Natural killer cell (primary cell): ENCODE measurements at regions not wholly inside any gene's neighbourhood (a gene's known extent, or its start where the extent isn't known, plus 50 kb on each side); places are given as distances from the start of the nearest gene placed in this dataset.

ENCODE experiments used
- ATAC-seq, 3 donors: fragments of 150-1000 bp in 2 of 3; fragments of 200-7000 bp in 1 of 3; cut with Tn5 transposase; 1 replicate in 1 of 3; 2 replicates in 2 of 3; pipeline ENCODE4 v1.10.0; 2021; ENCODE audit warnings: mild to moderate bottlenecking in 2 of 3, moderate library complexity in 2 of 3
- DNase-seq, 2 donors: peaks; one replicate each; pipeline versions ENCODE4 v3.0.0 to v3.0.0-alpha.2; 2013 to 2021; ENCODE audit warnings: mixed read lengths in 1 of 2
- H3K27ac ChIP-seq: one replicate; pipeline ENCODE4 v1.5.1; 2013; ENCODE audit warnings: mild to moderate bottlenecking, low read length
- H3K27me3 ChIP-seq: one replicate; pipeline ENCODE4 v1.6.1; 2013; ENCODE audit warnings: low read length; ENCODE audit not compliant: control insufficient read depth, insufficient read depth
- H3K36me3 ChIP-seq: one replicate; pipeline ENCODE4 v1.6.1; 2013; ENCODE audit warnings: low read length; ENCODE audit not compliant: control insufficient read depth, insufficient read depth
- H3K4me1 ChIP-seq: one replicate; pipeline ENCODE4 v1.6.1; 2013; ENCODE audit warnings: low read length; ENCODE audit not compliant: control insufficient read depth, insufficient read depth
- H3K4me3 ChIP-seq: one replicate; pipeline ENCODE4 v1.5.1; 2013; ENCODE audit warnings: low read length
- H3K9me3 ChIP-seq: one replicate; pipeline ENCODE4 v1.6.1; 2013; ENCODE audit warnings: low read length; ENCODE audit not compliant: control insufficient read depth, insufficient read depth
- H3K27ac Mint-ChIP-seq, 2 donors: one replicate each; pipeline ENCODE4 v1.8.0; 2022; ENCODE audit warnings: mild to moderate bottlenecking in 2 of 2, mixed read lengths in 2 of 2, moderate library complexity in 1 of 2
- H3K27me3 Mint-ChIP-seq, 2 donors: one replicate each; pipeline ENCODE4 v1.8.0; 2022; ENCODE audit warnings: low read depth in 2 of 2, mixed read lengths in 2 of 2
- H3K36me3 Mint-ChIP-seq: one replicate; pipeline ENCODE4 v1.8.0; 2022; ENCODE audit warnings: mixed read lengths
- H3K4me1 Mint-ChIP-seq, 2 donors: one replicate each; pipeline ENCODE4 v1.8.0; 2022; ENCODE audit warnings: mixed read lengths in 2 of 2
- H3K4me3 Mint-ChIP-seq: one replicate; pipeline ENCODE4 v1.8.0; 2022; ENCODE audit warnings: mild to moderate bottlenecking, moderate library complexity, mixed read lengths
- H3K9me3 Mint-ChIP-seq, 2 donors: one replicate each; pipeline ENCODE4 v1.8.0; 2022; ENCODE audit warnings: mixed read lengths in 2 of 2
- WGBS: methylation state at CpG from one replicate; pipeline ENCODE4 v1.1.7; 2013; ENCODE audit warnings: missing lambda C conversion rate; ENCODE audit not compliant: insufficient coverage; 5-methylcytosine and 5-hydroxymethylcytosine counted together
- intact Hi-C: fragments of 100-400 bp; cut with micrococcal nuclease; formaldehyde crosslinking; loops from one replicate; pipeline ENCODE4 v1.14.2; 2022
- TF ChIP-seq, protein P1 (sequence below): fragments of 200-600 bp; IDR thresholded peaks from one replicate; pipeline ENCODE4 v1.8.0; 2022; ENCODE audit warnings: antibody characterized with exemption

DNA sequence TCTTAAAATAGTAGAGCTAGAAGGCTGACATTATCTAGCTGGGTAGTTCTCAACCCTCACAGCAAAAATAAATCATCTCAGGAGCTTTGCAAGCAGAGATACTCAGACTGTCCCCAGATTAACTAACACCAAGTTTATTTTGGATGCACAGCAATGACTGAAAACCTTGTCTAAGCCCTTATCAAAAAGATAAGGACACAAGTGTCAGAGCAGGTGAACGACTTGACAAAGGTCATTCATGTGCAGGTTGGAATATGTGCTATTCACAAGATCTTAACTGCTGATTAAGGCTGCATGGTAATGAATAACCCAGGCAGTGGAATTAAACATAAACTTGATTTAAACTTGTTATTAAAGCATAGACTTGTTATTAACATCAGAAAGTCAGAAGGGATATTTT, 246.6 kb downstream of the BTG1 start:
- Mint-ChIP-seq H3K9me3 (peaks cover 6 to 8% of the 10 kb centered on the region in 2 donors), H3K4me1 (peaks cover 11 to 21% of the 10 kb centered on the region in 2 donors), H3K27me3 (peaks cover 0 to 6% of the 10 kb centered on the region in 2 donors), H3K27ac (no peak overlapping the region), H3K4me3 (no peak overlapping the region), H3K36me3 (peaks cover 4% of the 10 kb centered on the region)
- H3K36me3 ChIP-seq, result no peaks in the 10 kb centered on the region
- no peaks in the 10 kb centered on the region for H3K9me3 ChIP-seq
- H3K4me1 ChIP-seq, result no peaks in the 10 kb centered on the region
- TF ChIP-seq, protein P1, sequence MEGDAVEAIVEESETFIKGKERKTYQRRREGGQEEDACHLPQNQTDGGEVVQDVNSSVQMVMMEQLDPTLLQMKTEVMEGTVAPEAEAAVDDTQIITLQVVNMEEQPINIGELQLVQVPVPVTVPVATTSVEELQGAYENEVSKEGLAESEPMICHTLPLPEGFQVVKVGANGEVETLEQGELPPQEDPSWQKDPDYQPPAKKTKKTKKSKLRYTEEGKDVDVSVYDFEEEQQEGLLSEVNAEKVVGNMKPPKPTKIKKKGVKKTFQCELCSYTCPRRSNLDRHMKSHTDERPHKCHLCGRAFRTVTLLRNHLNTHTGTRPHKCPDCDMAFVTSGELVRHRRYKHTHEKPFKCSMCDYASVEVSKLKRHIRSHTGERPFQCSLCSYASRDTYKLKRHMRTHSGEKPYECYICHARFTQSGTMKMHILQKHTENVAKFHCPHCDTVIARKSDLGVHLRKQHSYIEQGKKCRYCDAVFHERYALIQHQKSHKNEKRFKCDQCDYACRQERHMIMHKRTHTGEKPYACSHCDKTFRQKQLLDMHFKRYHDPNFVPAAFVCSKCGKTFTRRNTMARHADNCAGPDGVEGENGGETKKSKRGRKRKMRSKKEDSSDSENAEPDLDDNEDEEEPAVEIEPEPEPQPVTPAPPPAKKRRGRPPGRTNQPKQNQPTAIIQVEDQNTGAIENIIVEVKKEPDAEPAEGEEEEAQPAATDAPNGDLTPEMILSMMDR, result no peak
- no peak for ATAC-seq
- no peaks in the 10 kb centered on the region for H3K27me3 ChIP-seq
- WGBS, result 63% methylated on average over 1 of the region's 1 CpG
- no peak for DNase-seq
- H3K4me3 ChIP-seq, result no peak overlapping the region
- intact Hi-C loops, result no loop called here
- no peak overlapping the region for H3K27ac ChIP-seq

DNA sequence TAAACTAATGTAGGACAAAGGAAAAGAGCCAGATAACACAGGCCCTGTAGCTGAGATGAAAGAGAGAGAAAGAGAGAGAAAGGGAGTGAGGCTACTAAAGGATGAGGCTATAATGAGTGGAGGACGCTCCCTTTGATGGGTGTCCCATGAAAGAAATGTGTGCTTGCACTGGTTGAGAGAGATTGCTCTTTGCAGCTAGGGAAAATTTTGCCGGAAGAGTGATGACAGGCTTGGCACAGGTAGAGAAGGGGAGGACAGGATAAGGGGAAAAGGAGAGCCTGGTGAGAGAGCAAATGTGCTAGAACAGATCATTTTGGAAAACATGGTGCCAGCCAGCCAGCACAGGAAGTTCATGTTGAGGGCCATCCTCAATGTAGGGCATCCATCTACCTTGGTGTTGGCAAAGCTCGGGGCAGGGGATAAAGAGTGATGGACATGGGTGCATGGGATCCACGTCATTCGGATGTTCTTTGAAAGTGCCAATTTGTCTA, 248.6 kb downstream of the BTG1 start:
- DNase-seq, result no peak
- no peak overlapping the region for H3K27ac ChIP-seq
- no peaks in the 10 kb centered on the region for H3K4me1 ChIP-seq
- Mint-ChIP-seq H3K27me3 (peaks cover 4 to 8% of the 10 kb centered on the region in 2 donors), H3K4me1 (peaks cover 0 to 11% of the 10 kb centered on the region in 2 donors), H3K36me3 (no peaks in the 10 kb centered on the region), H3K9me3 (peaks cover 4% of the 10 kb centered on the region in 2 donors), H3K27ac (no peak overlapping the region), H3K4me3 (no peak overlapping the region)
- no peaks in the 10 kb centered on the region for H3K27me3 ChIP-seq
- H3K36me3 ChIP-seq, result no peaks in the 10 kb centered on the region
- TF ChIP-seq, protein P1, result no peak
- intact Hi-C loops, result no loop called here
- no peak for ATAC-seq
- H3K9me3 ChIP-seq, result no peaks in the 10 kb centered on the region
- 98% methylated on average over 5 of the region's 5 CpGs for WGBS
- no peak overlapping the region for H3K4me3 ChIP-seq

DNA sequence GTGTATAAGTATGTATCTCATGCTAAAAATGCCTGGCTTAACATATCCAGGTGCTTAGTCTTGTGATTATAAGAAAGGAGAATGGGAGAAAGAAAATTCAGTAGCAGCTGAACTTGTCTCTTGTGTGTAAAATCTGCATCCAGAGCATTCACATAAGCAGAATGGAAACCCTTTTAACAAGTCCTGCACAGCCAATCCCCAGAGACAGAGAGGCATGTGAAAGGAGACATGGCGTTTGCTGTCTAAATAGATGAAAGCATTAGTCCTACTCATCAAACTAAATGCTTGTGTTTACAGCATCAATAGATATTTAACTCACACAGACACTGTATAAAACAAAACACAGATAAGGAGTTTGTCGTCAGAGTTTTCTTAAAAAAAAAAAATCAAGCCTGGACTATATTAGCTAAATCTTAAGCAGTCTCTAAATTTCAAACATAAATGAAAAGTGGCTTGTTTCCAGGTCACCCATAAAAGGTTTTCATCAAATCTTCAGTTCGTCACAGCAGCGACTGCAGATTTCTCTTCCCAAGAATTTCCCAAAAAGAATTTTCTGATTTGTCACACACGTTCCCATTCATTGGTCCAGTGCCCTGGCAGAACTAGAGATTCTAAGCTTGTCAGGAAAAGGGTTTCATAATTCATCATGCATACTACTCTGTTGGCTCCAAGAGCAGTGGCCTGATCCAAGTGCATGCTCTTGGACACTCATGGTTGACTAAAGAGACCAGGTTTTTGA, 249.2 kb downstream of the BTG1 start:
- Histone ChIP-seq H3K4me3 (no peak overlapping the region), H3K36me3 (no peaks in the 10 kb centered on the region), H3K27ac (no peak overlapping the region), H3K9me3 (no peaks in the 10 kb centered on the region), H3K27me3 (no peaks in the 10 kb centered on the region), H3K4me1 (no peaks in the 10 kb centered on the region)
- H3K4me3 Mint-ChIP-seq, result no peak overlapping the region
- 95% methylated on average over 5 of the region's 5 CpGs for WGBS
- intact Hi-C loops, result no loop called here
- no peak for ATAC-seq
- H3K4me1 Mint-ChIP-seq, result peaks cover 0 to 5% of the 10 kb centered on the region in 2 donors
- DNase-seq, result no peak
- TF ChIP-seq, protein P1, result no peak
- peaks cover 9 to 10% of the 10 kb centered on the region in 2 donors for H3K27me3 Mint-ChIP-seq
- H3K36me3 Mint-ChIP-seq, result no peaks in the 10 kb centered on the region
- no peak overlapping the region for H3K27ac Mint-ChIP-seq
- peaks cover 4% of the 10 kb centered on the region in 2 donors for H3K9me3 Mint-ChIP-seq

DNA sequence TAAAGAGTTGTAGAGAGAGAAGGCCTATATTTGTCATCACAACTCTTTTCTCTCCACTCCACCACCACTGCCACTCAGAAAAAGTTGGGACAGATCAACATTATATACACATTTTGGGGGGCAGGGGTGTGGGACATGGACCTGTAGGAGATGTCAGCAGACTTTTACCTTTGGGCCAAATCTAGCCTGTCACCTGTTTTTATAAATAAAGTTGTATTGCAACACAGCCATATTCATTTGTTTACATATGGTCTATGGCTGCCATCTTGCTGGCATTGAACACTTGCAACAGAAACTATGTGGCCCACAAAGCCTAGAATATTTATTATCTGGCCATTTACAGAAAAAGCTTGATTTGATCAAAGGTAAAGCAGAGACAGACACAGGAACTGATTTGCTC, 250.7 kb downstream of the BTG1 start:
- DNase-seq (no peak), ATAC-seq (no peak)
- H3K4me3 Mint-ChIP-seq, result no peak overlapping the region
- TF ChIP-seq, protein P1, result no peak
- no peaks in the 10 kb centered on the region for H3K36me3 Mint-ChIP-seq
- H3K27ac Mint-ChIP-seq, result no peak overlapping the region
- Histone ChIP-seq H3K4me1 (no peaks in the 10 kb centered on the region), H3K27me3 (no peaks in the 10 kb centered on the region), H3K4me3 (no peak overlapping the region), H3K27ac (no peak overlapping the region), H3K36me3 (no peaks in the 10 kb centered on the region), H3K9me3 (no peaks in the 10 kb centered on the region)
- peaks cover 0 to 5% of the 10 kb centered on the region in 2 donors for H3K4me1 Mint-ChIP-seq
- H3K27me3 Mint-ChIP-seq, result peaks cover 9 to 10% of the 10 kb centered on the region in 2 donors
- intact Hi-C loops, result no loop called here
- peaks cover 4% of the 10 kb centered on the region in 2 donors for H3K9me3 Mint-ChIP-seq
